ENCODE measurements at regions not wholly inside any gene's neighbourhood (a gene's known extent, or its start where the extent isn't known, plus 50 kb on each side); places are given as distances from the start of the nearest gene placed in this dataset.

GRCh38 chr6:19515939-19516338 is 321.2 kb upstream of the ID4 start:
- Histone ChIP-seq H3K27me3 (ENCODE audit: control insufficient read depth, low read length) (no peaks in the 10 kb centered on the region), H3K4me3 (ENCODE audit: low read length) (no peak overlapping the region), H3K36me3 (ENCODE audit: control insufficient read depth, low read length) (no peaks in the 10 kb centered on the region), H3K9me2 (replicated peaks; ENCODE audit: control insufficient read depth, low read length) (no peaks in the 10 kb centered on the region), H3K79me2 (ENCODE audit: control insufficient read depth, low read length) (no peaks in the 10 kb centered on the region), H3F3A (ENCODE audit: control insufficient read depth, insufficient read depth) (no peaks in the 10 kb centered on the region), H3K27ac (ENCODE audit: low read depth, low read length) (no peak overlapping the region), H3K9me3 (ENCODE audit: control insufficient read depth, insufficient read depth, low read length) (peaks cover 19% of the 10 kb centered on the region; the same call in 1 of the 2 replicates), H3K4me2 (ENCODE audit: low read length) (no peak overlapping the region), H3K4me1 (ENCODE audit: control insufficient read depth, low read length) (no peaks in the 10 kb centered on the region), H4K20me1 (ENCODE audit: control insufficient read depth, insufficient read depth, low read depth, low read length) (no peaks in the 10 kb centered on the region)
- no peak for TF ChIP-seq EZH2phosphoT487 (IDR thresholded peaks at IDR 0.05; ENCODE audit: borderline replicate concordance, low read length)
- TF ChIP-seq CTCF (IDR thresholded peaks at IDR 0.05; ENCODE audit: low read depth, low read length, poor library complexity, severe bottlenecking): no peak

GRCh38 chr6:19519941-19520340 is 317.2 kb upstream of the ID4 start:
- TF ChIP-seq CTCF (IDR thresholded peaks at IDR 0.05; ENCODE audit: low read depth, low read length, poor library complexity, severe bottlenecking) (no peak), EZH2phosphoT487 (IDR thresholded peaks at IDR 0.05; ENCODE audit: borderline replicate concordance, low read length) (no peak)
- no peaks in the 10 kb centered on the region for H4K20me1 ChIP-seq (ENCODE audit: control insufficient read depth, insufficient read depth, low read depth, low read length)
- H3K4me3 ChIP-seq (ENCODE audit: low read length): no peak overlapping the region
- H3F3A ChIP-seq (ENCODE audit: control insufficient read depth, insufficient read depth): no peaks in the 10 kb centered on the region
- no peak overlapping the region for H3K4me2 ChIP-seq (ENCODE audit: low read length)
- no peaks in the 10 kb centered on the region for H3K9me2 ChIP-seq (replicated peaks; ENCODE audit: control insufficient read depth, low read length)
- H3K79me2 ChIP-seq (ENCODE audit: control insufficient read depth, low read length): no peaks in the 10 kb centered on the region
- no peaks in the 10 kb centered on the region for H3K36me3 ChIP-seq (ENCODE audit: control insufficient read depth, low read length)
- peaks cover 13% of the 10 kb centered on the region; the same call in 1 of the 2 replicates for H3K9me3 ChIP-seq (ENCODE audit: control insufficient read depth, insufficient read depth, low read length)
- H3K4me1 ChIP-seq (ENCODE audit: control insufficient read depth, low read length): no peaks in the 10 kb centered on the region
- H3K27ac ChIP-seq (ENCODE audit: low read depth, low read length): no peak overlapping the region
- no peaks in the 10 kb centered on the region for H3K27me3 ChIP-seq (ENCODE audit: control insufficient read depth, low read length)

GRCh38 chr6:19524366-19525186 is 312.6 kb upstream of the ID4 start:
- H3K79me2 ChIP-seq (ENCODE audit: control insufficient read depth, low read length): no peaks in the 10 kb centered on the region
- H3K36me3 ChIP-seq (ENCODE audit: control insufficient read depth, low read length): no peaks in the 10 kb centered on the region
- no peak overlapping the region for H3K4me2 ChIP-seq (ENCODE audit: low read length)
- H4K20me1 ChIP-seq (ENCODE audit: control insufficient read depth, insufficient read depth, low read depth, low read length): no peaks in the 10 kb centered on the region
- no peak overlapping the region for H3K27ac ChIP-seq (ENCODE audit: low read depth, low read length)
- no peaks in the 10 kb centered on the region for H3K4me1 ChIP-seq (ENCODE audit: control insufficient read depth, low read length)
- no peak overlapping the region for H3K4me3 ChIP-seq (ENCODE audit: low read length)
- no peaks in the 10 kb centered on the region for H3K27me3 ChIP-seq (ENCODE audit: control insufficient read depth, low read length)
- no peak for TF ChIP-seq CTCF (IDR thresholded peaks at IDR 0.05; ENCODE audit: low read depth, low read length, poor library complexity, severe bottlenecking)
- no peaks in the 10 kb centered on the region for H3K9me3 ChIP-seq (ENCODE audit: control insufficient read depth, insufficient read depth, low read length)
- H3K9me2 ChIP-seq (replicated peaks; ENCODE audit: control insufficient read depth, low read length): no peaks in the 10 kb centered on the region
- no peaks in the 10 kb centered on the region for H3F3A ChIP-seq (ENCODE audit: control insufficient read depth, insufficient read depth)
